ENCODE measurements at regions not wholly inside any gene's neighbourhood (a gene's known extent, or its start where the extent isn't known, plus 50 kb on each side); places are given as distances from the start of the nearest gene placed in this dataset.

- no peak for TF ChIP-seq CTCF (IDR thresholded peaks at IDR 0.05)
- no peak for TF ChIP-seq EP300 (IDR thresholded peaks at IDR 0.05)
- TF ChIP-seq POLR2A (IDR thresholded peaks at IDR 0.05), result no peak
Observed at GRCh38 chr11:116602637-116602942, 170.2 kb downstream of the BUD13 start.

Measured in suprapubic skin (tissue), 3 donors.